Nucleus accumbens (tissue), 56 donors: ENCODE measurements at regions not wholly inside any gene's neighbourhood (a gene's known extent, or its start where the extent isn't known, plus 50 kb on each side); places are given as distances from the start of the nearest gene placed in this dataset.
"Not testable (repeated sequence)": the region's sequence is repeated elsewhere in the genome, so short reads cannot be mapped to it uniquely, and the experiment has no call there.

Source experiments
- DNase-seq, 56 donors: peaks; one replicate each; lab custom pipeline; 2025; lab: John Stamatoyannopoulos, UW

DNA sequence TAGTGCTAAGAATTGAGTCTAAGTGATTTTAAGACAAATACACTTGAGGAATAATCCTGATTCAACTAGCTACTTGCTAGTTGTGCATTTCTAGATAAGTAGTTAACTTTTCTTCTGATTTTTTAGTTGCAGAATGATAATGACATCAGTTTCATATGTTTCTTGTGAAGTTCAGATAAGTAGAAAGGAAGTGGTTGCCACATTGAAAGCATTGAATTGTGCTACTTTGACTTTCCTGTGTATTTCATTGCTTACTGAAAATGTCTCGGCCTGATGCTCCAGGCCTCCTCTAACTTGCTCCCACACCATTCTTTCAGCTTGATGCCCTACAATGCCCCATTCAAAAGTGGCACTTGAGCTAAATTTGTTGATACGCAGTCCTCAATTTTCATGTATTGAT is 980.0 kb downstream of the TMTC2 start:
- DNase-seq: no peak

DNA sequence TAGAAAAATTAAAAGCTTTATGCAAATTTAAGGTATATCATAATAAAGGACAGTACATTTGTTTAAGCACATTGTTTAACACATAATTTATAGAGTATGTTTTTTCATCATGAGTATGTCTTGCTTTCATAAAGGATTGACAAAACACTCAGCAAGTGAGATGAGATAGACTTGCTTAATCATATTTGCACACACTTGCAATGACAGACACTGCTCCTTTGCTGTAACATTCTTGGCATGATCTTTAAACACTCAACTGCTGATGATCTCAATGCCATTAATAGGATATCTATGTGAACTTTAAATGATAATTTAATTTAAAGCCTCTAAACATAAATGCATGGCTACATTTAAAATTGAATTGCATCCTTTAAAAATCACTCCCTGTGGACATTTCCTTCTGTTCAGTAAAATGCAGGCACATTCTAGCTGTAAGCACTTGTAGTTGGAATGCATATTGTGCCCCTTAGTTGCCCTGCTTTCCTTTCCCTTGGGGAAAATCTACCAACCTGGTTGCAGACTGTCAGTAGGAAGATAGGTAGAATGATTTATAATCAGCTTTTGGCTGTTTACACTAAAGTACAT is 979.0 kb downstream of the TMTC2 start:
- DNase-seq: no peak

DNA sequence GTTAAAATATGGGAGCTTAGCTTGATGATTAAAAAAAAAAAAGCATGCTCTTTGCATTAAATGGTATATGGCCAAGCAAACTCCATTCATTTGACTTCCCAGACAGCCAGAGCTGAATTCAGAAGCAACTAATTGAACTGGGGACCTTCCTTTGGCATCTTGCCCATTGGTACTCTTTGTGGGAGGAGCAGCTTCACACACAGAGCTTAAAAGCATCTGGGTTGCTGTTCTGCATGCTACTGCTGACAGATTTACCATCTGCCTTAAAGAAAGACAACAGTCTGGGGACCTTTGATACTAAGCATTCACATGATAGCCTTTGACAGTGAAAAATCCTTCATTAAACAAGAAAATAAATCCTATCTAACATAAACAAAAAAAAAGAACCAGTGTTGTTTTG is 977.9 kb downstream of the TMTC2 start:
- DNase-seq: no peak

DNA sequence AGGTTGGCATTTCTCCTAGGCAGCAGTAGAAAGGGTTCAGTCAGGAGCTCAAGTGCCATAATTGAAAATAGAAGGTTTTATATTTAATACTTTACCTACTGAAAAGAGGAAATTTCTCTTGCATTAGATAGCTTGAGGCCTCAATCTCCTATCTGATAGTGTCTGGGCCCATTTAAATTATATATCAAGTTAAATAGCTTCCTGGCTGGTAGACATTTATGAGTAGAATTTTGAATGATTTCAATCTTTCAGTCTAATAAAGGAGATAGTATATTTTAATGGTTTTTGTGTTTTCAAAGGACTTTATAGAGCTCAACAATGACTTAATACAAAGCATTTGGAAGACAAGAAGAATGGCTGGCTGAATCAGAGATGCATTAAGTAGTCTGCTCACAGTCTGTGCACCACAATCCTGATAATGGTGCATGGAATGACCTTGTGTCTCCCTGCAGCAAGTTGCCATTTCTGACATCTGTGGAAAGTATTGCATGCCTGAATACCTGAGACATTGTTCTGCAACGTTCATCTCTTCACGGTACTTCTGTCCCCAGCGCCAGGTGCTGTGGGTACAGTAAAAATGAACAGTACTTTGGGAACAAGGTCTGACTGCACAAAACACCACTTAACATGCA is 974.1 kb downstream of the TMTC2 start:
- no peak for DNase-seq

DNA sequence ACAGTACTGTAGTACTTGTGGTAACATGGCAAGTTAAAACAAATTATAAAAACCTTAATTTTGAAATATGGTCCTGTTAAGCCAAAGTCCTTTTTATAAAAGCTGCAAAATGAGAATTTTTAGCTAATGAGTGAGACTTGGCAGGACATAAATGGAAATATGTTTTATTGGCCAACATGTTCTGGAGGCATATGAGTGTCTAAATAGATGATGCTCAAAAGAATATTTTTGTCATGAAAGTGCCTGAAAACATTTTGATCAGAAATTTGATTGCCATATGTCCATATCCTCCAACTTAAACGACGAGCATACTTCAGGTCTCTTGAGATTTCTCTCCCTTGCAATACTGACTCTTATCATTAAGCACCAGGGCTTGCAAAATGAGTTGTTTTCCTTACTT is 972.6 kb downstream of the TMTC2 start:
- DNase-seq: no peak

DNA sequence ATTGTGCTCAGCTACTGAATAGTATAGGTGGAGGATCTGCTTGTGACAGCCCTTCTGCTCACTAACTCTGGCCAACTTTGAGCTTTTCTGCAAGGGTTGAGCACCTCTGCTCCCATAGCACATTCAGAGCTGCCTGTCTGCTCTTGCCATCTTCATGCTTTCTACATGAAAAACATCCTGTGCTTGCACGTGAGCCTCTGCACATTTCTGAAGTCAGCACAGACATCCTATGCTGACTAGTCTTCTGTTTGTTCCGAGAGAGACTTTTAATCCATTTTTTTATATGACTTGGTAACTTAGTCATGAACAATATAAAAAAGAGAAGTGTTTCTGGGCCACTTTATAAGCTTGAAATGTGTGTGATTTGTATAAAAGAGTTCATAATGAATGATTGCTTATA is 969.3 kb downstream of the TMTC2 start:
- no peak for DNase-seq

DNA sequence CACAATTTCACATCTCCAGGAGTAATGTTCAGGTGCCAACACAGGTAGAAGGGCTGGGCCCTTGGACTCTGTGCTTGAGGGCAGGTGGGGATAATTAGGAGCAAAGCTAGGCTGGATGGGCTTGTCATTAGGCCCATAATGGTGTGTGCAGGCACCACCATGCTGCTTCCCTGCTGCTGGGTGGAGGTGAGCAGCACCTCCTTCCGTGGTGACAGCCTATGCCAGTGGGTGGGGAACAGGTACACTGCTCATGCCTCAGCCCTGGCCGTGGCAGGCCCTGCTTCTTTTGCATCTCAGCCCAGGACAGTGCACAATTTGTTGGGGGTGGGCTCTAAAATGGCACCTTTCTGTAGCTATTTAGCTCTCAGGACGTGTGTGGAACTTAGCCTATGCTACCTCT is 955.5 kb downstream of the TMTC2 start:
- DNase-seq: no peak

DNA sequence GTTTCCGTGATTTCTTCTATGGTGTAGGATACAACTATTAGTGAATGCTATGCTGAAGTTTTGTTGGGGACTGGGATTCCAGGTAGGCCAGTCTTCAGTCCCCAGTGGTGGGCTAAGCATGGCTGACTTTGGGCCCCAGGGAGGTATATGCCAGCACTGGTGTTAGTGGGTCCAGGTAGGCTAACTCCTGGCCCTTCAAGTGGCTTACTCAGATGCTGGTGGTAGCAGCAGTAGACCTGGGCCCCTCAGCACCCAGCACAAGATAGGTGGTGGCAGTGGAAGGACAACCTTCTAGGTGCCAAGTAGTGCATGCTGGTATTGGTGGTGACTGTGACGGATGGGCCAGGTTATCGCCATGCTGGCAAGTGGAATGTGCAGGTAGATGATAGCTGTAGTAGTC is 955.1 kb downstream of the TMTC2 start:
- no peak for DNase-seq

DNA sequence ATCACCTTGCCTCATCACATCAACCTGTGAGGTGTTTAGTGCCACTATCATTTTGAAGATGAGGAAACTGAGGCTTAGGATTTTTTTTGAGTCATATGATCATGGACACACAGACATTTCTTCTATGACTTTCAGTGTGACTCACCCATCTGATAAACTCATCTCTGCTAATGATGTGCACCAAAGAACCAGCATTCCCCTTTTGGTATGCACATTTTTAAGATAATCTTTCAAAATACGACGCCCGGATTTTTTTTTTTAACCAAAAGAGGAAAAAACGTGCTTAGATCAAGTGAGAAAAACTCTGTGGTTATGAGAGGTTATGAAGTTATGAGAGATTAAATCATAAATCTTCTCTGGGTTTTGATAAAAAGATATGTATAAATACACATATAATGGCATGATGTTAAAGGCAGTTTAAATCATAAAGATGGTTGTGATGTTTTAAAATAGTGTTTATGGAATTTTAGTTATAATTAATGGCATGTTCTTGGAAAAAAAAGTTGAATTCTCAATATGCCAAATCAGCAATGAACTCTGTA is 948.1 kb downstream of the TMTC2 start:
- no peak for DNase-seq

DNA sequence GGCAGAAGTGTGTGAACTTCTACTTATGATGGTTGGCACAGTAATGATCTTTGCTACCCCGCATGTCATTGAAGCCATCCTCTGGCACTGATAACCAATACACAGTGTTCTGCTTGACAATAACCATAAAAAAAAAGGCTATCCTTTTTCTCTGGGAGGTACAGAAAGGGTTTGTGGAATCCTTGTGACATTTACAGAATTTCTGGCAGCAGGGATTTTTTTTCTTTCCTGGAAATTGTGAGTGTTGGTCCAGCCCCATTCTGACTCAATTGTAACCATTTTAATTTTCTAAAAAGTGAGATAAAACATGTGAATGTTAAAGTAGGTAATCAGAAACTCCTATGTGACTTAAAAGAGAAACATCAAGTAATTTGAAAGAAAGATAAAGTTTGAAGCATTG is 943.8 kb downstream of the TMTC2 start:
- no peak for DNase-seq

DNA sequence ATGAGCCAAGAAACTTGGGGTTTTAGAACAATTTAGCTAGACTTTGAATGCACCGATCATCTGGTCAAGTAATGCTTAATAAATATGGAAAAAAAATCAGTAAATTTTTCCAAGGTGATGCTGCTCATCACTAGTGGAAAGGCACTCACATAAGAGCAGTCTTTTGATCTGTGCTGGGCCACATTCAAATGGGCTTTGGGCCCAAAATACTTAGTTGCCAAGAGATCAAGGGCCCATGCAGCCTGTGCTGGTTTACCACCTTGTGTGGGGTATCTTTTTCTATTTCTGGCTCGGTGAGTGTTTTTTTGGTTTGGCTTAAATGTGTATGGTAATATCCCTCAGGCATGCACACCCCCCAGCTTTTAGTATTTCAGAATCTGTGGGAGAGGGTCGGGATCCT is 943.2 kb downstream of the TMTC2 start:
- no peak for DNase-seq

DNA sequence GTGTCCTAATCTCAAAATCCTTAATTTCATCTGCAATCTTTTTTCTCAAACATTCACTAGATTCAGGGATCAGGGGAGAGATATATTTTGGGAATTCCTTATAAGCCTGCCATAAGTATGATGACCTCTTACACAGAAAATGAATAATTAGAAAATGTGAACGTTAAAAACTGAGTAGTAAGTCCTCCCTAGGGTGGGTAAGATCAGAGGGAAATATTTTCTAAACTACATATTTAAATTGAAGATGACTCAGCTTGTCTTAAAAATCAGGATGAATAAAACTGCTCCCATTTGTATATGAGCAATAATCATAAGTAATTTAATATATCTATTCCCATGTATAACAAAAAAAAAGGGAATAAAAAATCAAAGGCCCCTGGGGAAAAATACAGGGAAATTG is 935.5 kb downstream of the TMTC2 start:
- DNase-seq: no peak

DNA sequence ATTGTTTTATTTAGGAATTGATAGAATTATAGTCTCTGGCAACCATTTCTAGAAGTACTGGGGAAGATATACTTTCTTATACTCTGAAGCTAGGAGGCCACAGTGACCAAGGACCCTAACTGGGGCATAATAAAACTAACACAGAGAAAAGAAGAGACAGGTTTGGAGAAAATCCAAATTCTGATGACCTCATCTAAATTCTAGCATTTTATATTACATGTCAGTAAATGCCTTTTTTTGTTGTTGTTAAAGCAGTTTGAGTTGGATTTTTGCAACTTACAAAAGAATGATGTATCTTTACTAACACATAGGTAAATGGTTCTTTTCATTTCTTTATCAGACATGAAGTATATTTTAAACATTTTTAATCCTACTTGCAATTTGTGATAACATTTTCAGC is 933.3 kb downstream of the TMTC2 start:
- DNase-seq: no peak

DNA sequence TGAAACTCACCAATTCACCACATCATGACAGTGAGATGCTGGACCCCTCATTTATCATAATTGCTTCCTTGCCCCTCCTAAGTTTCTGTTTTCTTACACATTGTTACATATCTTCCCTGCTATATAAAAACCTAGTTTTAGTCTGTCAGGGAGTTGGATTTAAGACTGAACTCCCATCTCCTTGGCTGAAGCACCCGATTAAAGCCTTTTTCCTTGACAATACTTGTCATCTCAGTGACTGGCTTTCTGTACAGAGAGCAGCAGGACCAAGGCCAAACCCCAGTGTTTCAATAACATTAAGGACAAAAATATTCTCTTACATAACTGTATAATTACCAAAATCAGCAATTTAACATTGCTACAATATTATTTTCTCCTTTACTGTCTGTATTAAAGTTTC is 928.4 kb downstream of the TMTC2 start:
- no peak for DNase-seq

DNA sequence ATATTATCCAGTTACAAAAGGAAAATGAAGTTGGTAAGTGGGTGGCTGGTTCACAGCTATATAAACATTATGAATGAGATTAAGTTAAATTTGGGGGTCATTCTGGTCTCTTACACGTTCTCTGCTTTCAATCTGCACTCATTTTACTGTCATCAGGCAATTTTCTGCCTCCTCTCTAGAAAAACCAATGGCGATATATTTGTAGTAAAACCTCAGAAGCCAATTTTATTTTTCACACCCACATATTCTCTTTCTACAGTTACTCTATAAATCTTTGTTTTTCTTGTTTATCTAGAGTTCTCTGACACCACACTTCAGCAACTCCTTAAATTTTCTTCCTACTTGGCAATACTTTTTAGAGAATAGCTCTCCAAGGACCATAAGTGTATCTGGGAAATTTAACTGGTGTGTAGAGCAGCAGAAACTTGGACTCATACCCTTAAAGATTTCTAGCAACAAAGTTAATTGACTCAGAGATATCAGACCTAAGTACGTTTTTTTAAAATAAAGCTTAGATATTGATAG is 926.9 kb downstream of the TMTC2 start:
- DNase-seq: no peak

DNA sequence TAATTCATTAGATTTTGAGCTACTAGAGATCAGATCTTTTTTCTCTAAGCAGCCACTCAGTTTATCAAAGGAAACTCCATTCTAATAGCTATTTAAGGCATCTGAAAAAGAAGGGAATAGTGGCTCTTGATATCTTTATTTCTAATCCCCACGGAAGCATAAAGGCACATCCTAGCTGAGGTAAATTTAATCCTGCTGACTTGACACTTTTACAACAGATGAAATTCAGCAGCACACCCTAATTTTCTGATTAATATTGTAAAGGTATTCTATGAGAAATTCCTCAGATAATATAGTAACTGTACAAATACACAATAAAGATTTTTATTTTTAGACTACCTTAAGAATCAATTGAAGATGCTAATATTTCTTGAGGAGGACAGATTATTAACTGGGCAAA is 916.4 kb downstream of the TMTC2 start:
- no peak for DNase-seq

DNA sequence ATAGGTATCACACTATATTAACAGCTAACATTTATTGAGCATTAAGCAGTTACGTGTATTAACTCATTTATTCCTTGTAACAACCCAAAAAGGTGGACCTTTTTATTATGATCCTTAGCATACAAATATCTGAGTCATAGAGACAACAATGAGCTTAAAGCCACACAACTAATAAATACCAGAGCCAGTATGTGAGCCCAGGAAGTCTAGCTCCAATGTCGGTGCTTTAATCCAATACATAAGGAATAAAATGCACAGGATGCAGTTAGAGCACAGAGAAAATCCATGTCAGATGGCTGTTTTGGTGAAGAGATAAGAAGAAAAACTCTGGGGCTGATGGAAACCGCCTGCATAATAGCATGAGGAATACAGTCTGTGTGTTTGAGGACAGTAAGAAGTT is 888.6 kb downstream of the TMTC2 start:
- no peak for DNase-seq

DNA sequence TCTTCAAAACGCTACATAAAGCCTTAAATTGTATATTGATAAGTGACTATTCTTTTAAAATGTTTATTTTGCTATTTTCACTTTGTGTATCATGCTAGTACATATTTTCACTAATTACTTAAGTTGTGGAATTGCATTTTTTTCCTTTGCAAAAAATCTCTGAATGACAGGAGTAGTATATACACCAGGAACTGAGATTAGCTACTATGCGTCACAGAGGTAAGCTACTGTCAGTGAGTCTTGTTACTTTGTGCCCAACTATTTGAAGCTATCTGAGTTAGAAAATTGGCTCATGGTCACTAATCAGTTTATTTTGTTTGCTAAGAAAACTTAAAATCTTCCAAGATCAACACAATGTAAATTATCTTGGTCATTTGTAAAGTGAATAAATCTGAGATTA is 887.4 kb downstream of the TMTC2 start:
- no peak for DNase-seq

DNA sequence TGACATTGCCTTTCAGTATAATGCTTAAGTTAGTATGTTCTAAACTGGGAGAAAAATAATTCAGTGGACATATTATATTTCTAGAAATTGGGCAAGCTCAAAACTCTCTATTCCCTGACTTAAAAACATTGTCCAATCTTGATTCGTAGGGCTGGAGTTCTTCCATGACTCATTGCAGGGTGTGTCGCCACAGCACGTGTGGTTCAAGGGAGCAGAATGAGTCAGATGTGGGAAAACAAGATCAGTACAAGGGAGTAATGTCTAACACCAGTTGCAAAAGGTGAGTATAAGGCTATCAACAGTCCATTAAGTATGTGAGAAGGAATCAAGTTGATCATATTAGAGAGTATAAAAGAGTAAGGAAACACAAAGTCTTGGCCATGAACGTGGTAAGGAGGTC is 887.0 kb downstream of the TMTC2 start:
- DNase-seq: no peak

DNA sequence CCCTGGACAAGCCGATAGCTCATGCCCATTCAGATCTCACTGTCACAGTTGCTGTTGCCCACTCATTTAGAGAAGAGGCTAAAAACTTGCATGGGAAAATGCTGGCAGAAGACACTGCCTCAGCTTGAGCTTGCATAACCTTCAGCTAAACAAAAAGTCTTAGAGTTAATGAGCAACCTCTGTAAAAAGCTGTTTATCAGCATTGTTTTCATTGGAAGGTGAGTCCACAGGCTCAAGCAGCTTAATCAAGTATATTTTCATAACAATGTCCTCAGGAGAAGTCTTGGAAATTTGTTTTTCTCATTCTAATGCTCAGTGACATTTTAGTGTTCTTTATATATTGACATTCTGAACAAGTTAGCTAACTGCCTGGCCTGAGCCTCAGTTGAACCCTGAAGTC is 872.9 kb downstream of the TMTC2 start:
- DNase-seq: no peak

DNA sequence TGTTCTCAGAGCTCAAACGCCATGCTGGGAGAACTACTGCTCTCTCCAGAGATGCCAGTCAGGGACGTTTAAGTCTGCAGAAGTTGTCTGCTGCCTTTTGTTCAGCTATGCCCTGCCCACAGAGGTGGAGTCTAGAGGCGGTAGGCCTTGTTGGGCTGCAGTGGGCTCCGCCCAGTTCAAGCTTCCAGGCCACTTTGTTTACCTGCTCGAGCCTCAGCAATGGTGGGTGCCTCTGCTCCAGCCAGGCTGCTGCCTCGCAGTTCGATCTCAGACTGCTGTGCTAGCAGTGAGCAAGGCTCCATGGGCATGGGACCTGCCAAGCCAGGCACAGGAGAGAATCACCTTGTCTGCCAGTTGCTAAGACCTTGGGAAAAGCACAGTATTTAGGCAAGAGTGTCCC is 869.3 kb downstream of the TMTC2 start:
- not testable (repeated sequence) for DNase-seq

DNA sequence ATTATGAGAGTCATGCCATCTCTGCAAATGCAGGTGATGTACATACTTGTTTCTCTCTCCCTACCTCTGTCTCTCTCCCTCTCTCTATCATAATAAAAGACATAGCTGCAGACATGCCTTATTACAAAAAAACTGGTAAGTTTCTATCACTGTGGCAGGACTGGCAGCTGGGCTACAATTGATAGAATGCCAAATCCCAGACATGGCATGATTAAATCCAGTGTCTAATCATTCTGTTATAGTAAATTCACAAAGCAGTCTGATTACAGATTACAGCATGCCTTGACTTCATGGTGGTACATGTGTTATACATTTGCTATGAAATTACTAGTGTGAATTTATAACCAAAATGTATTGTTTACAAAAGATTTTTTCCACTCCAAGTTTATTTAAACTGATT is 854.7 kb downstream of the TMTC2 start:
- no peak for DNase-seq
